HG03097 (cell line): ENCODE measurements at regions not wholly inside any gene's neighbourhood (a gene's known extent, or its start where the extent isn't known, plus 50 kb on each side); places are given as distances from the start of the nearest gene placed in this dataset.

Experiments
- ATAC-seq: cut with Tn5 transposase; IDR thresholded peaks from one replicate; pipeline ENCODE4 v1.9.1; 2021; ENCODE audit not compliant: unreplicated experiment, low FRiP score

- no peak for ATAC-seq
Measured at GRCh38 chr9:80465556-80465955, 893.8 kb downstream of the TLE4 start.

GRCh38 chr9:80449513-80449912, 877.7 kb downstream of the TLE4 start:
- no peak for ATAC-seq

GRCh38 chr9:80448996-80449395, 877.2 kb downstream of the TLE4 start:
- ATAC-seq, result no peak

GRCh38 chr9:80447876-80448275, 876.1 kb downstream of the TLE4 start:
- no peak for ATAC-seq

GRCh38 chr9:80440724-80441123, 869.0 kb downstream of the TLE4 start:
- ATAC-seq, result no peak

GRCh38 chr9:80437825-80438224, 866.1 kb downstream of the TLE4 start:
- no peak for ATAC-seq

- no peak for ATAC-seq
Measured at GRCh38 chr9:80437091-80437640, 865.4 kb downstream of the TLE4 start.

- ATAC-seq, result no peak
Measured at GRCh38 chr9:80435591-80435990, 863.8 kb downstream of the TLE4 start.

- no peak for ATAC-seq
Measured at GRCh38 chr9:80426992-80427391, 855.2 kb downstream of the TLE4 start.

- ATAC-seq, result no peak
Measured at GRCh38 chr9:80417211-80417773, 845.5 kb downstream of the TLE4 start.

- no peak for ATAC-seq
Measured at GRCh38 chr9:80410106-80410505, 838.3 kb downstream of the TLE4 start.

GRCh38 chr9:80407220-80407619, 835.5 kb downstream of the TLE4 start:
- no peak for ATAC-seq

GRCh38 chr9:80401243-80401642, 829.5 kb downstream of the TLE4 start:
- ATAC-seq, result no peak

GRCh38 chr9:80400624-80401230, 829.0 kb downstream of the TLE4 start:
- ATAC-seq, result no peak

- ATAC-seq, result no peak
Measured at GRCh38 chr9:80399606-80400005, 827.8 kb downstream of the TLE4 start.

- ATAC-seq, result no peak
Measured at GRCh38 chr9:80387828-80388227, 816.1 kb downstream of the TLE4 start.

- ATAC-seq, result no peak
Measured at GRCh38 chr9:80385246-80385645, 813.5 kb downstream of the TLE4 start.

GRCh38 chr9:80383331-80383730, 811.6 kb downstream of the TLE4 start:
- no peak for ATAC-seq

GRCh38 chr9:80382211-80382891, 810.6 kb downstream of the TLE4 start:
- no peak for ATAC-seq

- no peak for ATAC-seq
Measured at GRCh38 chr9:80380301-80380700, 808.5 kb downstream of the TLE4 start.

- no peak for ATAC-seq
Measured at GRCh38 chr9:80378669-80379293, 807.0 kb downstream of the TLE4 start.
